Activated T-helper 2 cell treated with anti-CD3 and anti-CD28 coated beads, Interferon-gamma antibody, Interleukin-2, Interleukin-4, amounts not matched to agents 10 μg/mL and 5 μg/mL and 100 μg/mL, durations not matched to agents 14 hours and 24 hours and 36 hours (primary cell): ENCODE measurements at regions not wholly inside any gene's neighbourhood (a gene's known extent, or its start where the extent isn't known, plus 50 kb on each side); places are given as distances from the start of the nearest gene placed in this dataset.

Experiments used
- DNase-seq: peaks from one replicate; pipeline ENCODE4 v3.0.0; 2021; ENCODE audit warnings: low spot score
- H3K27ac Mint-ChIP-seq: one replicate; pipeline ENCODE4 v1.8.0; 2021; ENCODE audit warnings: mixed read lengths
- H3K27me3 Mint-ChIP-seq: one replicate; pipeline ENCODE4 v1.8.0; 2021; ENCODE audit warnings: low read depth, mixed read lengths
- H3K36me3 Mint-ChIP-seq: one replicate; pipeline ENCODE4 v1.8.0; 2021; ENCODE audit warnings: low read depth, mixed read lengths
- H3K4me1 Mint-ChIP-seq: one replicate; pipeline ENCODE4 v1.8.0; 2021; ENCODE audit warnings: low read depth, mixed read lengths
- H3K4me3 Mint-ChIP-seq: one replicate; pipeline ENCODE4 v1.8.0; 2021; ENCODE audit warnings: low read depth, mild to moderate bottlenecking, moderate library complexity, mixed read lengths
- H3K9me3 Mint-ChIP-seq: one replicate; pipeline ENCODE4 v1.8.0; 2021; ENCODE audit warnings: mixed read lengths
- intact Hi-C: fragments of 100-400 bp; cut with micrococcal nuclease; formaldehyde crosslinking; loops from one replicate; pipeline ENCODE4 v1.15.1; 2023

DNA sequence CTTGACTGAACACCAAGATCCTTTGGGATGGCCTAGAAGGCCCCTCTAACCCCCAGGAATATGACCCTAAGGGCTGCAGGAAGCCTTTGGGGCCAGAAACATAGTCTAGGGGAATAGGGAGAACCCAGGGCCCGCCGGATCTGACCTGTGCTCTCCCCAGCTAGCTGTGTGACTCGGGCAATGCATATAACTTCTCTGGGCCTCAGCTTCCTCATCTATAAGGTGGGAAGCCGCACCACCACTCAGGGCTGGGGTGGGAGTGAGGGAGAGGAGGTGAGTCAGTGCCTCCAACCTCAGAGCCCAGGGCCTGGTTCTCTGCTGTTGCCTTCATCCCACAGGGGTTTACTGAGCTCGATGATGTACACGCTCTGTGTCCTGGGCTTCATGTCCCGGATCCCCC lies 434.4 kb downstream of the PTPRU start:
- no peaks in the 10 kb centered on the region for H3K4me1 Mint-ChIP-seq
- H3K9me3 Mint-ChIP-seq, result no peaks in the 10 kb centered on the region
- DNase-seq, result no peak
- no peak overlapping the region for H3K4me3 Mint-ChIP-seq
- H3K36me3 Mint-ChIP-seq, result no peaks in the 10 kb centered on the region
- H3K27me3 Mint-ChIP-seq, result peaks cover 18% of the 10 kb centered on the region
- intact Hi-C loops, result no loop called here
- no peak overlapping the region for H3K27ac Mint-ChIP-seq

DNA sequence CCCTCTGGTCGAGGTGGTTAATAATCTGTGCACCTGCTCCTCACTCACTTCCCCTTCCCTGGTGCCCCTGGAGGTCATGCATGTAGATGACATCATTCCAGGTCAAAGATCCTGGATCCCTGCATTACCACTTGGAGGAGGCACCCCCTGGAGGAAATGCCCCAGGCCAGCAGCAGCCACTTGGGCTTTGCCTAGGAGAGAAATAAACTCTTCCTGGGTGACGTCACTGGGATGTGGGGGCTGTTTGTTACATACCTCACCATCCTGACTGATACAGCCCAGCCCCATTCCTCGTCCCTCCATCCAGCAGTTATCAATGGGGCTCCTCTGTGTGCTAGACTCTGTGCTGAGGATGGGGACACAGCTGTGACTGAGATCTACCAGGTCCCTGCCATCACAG lies 433.6 kb downstream of the PTPRU start:
- H3K27me3 Mint-ChIP-seq, result peaks cover 20% of the 10 kb centered on the region
- DNase-seq, result peak; percentile 1
- no peaks in the 10 kb centered on the region for H3K36me3 Mint-ChIP-seq
- H3K9me3 Mint-ChIP-seq, result no peaks in the 10 kb centered on the region
- no peaks in the 10 kb centered on the region for H3K4me1 Mint-ChIP-seq
- H3K27ac Mint-ChIP-seq, result no peak overlapping the region
- H3K4me3 Mint-ChIP-seq, result no peak overlapping the region
- intact Hi-C loops, result no loop called here

DNA sequence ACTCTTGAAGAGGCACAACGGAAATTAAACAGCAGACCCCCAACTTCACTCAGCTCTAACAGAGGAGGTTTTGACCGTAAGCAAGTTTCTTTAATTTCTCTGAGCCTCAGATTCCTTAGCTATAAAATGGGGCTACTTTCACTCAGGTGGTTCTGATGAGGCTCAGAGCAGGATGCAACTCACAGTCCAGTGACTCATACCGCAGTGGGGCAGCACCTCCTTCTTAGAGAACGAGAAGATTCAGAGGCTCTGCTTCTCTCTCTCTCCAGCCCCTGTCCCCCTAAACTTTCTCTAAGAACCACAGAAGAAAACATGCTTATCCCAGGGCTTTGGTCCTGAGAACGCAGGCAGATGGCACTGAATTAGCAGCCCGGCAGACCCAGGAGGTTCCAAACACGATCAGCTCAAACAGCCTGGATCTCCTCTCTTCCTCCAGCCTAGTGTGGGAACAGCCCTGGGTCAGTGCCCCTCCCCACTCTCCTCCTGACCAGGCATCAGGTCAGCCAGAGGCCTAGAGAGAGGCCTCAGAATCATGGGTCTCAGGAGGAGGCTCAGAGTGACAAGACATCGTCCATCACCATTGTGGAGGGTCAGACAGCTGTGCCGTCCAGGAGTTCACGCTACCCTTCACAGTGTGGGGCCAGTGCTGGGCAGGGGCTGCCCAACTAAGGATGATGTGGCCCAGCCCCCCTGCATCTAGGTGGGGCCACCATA lies 433.0 kb downstream of the PTPRU start:
- Mint-ChIP-seq H3K4me3 (no peak overlapping the region), H3K27me3 (peaks cover 23% of the 10 kb centered on the region), H3K4me1 (no peaks in the 10 kb centered on the region), H3K9me3 (no peaks in the 10 kb centered on the region), H3K27ac (no peak overlapping the region), H3K36me3 (no peaks in the 10 kb centered on the region)
- intact Hi-C loops, result no loop called here
- DNase-seq, result peak; percentile 5

DNA sequence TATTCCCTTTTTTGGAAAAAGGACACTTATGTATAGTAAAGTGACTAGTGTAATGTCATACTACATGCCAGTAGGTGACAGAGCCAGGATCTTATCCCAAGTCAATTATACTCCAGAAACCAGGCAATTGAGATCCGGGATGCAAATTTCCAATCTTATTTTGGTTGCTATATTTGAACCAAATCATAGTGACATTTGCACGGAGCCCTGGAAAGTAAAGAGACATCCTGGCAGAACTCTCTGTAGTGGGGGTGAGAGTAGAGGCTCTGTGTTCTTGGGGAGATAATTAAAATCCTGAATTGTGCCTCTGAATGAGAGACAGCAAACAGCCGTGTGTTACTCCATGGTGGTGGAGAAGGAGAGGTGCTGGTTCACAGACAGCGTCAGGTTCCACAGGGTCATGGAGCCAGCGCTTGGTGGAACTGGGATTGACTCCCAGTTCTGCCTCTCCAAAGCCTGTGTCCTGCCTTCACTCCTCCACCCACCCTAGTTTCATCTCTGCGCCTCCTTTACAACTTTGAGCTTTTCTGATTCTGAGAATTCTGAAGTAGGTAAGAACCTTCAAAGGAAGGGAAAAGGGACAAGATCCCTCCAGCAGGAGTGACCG lies 432.3 kb downstream of the PTPRU start:
- Mint-ChIP-seq H3K4me1 (no peaks in the 10 kb centered on the region), H3K27me3 (peaks cover 23% of the 10 kb centered on the region), H3K4me3 (no peak overlapping the region), H3K27ac (no peak overlapping the region), H3K9me3 (no peaks in the 10 kb centered on the region), H3K36me3 (no peaks in the 10 kb centered on the region)
- intact Hi-C loops, result no loop called here
- DNase-seq, result no peak

DNA sequence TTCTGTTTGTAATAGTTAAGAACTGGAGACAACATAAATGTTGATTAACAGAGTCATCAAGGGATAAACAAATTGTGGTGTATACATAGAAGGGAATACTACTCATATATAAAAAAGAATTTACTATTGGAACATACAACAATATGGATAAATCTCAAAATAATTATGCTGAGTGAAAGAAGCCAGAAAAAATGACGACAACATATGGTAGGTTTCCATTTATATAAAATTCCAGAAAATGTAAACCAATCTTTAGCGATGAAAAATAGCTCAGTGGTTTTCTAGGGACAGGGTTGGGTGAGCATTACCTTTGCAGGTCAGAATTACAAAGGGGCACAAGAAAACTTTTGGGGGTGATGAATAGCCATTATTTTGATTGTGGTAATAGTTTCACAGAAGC lies 431.6 kb downstream of the PTPRU start:
- H3K36me3 Mint-ChIP-seq, result no peaks in the 10 kb centered on the region
- H3K4me1 Mint-ChIP-seq, result no peaks in the 10 kb centered on the region
- peaks cover 23% of the 10 kb centered on the region for H3K27me3 Mint-ChIP-seq
- no peaks in the 10 kb centered on the region for H3K9me3 Mint-ChIP-seq
- DNase-seq, result no peak
- H3K4me3 Mint-ChIP-seq, result no peak overlapping the region
- no peak overlapping the region for H3K27ac Mint-ChIP-seq
- intact Hi-C loops, result no loop called here

DNA sequence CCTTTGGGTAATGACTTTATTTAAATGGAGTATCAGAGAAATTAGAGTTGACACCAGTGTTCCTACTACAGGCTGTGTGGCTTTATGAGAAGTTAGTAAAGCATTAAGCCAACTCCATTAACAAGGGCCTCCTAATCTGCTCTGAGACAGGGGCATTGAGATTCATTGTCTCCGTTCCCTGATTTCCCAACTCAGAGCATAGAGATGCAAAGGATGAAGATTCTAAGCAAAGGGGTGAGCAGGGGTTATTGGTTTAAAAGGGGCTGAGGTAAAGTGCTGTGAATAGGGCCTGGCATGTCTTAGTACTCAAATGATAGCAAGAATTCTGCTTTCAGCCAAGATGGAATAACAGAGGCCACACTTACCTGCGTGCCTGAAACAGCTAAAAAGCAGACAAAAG lies 428.4 kb downstream of the PTPRU start:
- H3K4me1 Mint-ChIP-seq, result no peaks in the 10 kb centered on the region
- H3K27ac Mint-ChIP-seq, result no peak overlapping the region
- H3K36me3 Mint-ChIP-seq, result no peaks in the 10 kb centered on the region
- peaks cover 32% of the 10 kb centered on the region for H3K27me3 Mint-ChIP-seq
- no peak for DNase-seq
- H3K4me3 Mint-ChIP-seq, result no peak overlapping the region
- intact Hi-C loops, result no loop called here
- H3K9me3 Mint-ChIP-seq, result peaks cover 6% of the 10 kb centered on the region

DNA sequence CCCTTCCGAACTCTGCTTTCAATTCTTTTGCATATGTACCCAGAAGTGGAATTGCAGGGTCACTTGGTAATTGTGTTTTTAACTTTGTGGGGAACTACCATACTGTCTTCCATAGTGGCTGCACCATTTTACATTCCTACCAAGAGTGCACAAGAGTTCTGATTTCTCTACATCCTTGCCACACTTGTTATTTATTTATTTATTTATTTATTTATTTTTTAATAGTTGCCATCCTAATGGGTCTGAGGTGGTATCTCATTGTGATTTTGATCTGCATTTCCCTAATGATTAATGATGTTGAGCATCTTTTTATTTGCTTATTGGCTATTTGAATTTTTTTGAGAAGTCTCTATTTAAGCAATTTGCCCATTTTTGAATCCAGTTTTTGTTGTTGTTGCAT lies 422.4 kb downstream of the PTPRU start:
- H3K27ac Mint-ChIP-seq, result no peak overlapping the region
- H3K36me3 Mint-ChIP-seq, result no peaks in the 10 kb centered on the region
- H3K4me3 Mint-ChIP-seq, result no peak overlapping the region
- no peak for DNase-seq
- peaks cover 6% of the 10 kb centered on the region for H3K9me3 Mint-ChIP-seq
- peaks cover 11% of the 10 kb centered on the region for H3K27me3 Mint-ChIP-seq
- intact Hi-C loops, result no loop called here
- no peaks in the 10 kb centered on the region for H3K4me1 Mint-ChIP-seq

DNA sequence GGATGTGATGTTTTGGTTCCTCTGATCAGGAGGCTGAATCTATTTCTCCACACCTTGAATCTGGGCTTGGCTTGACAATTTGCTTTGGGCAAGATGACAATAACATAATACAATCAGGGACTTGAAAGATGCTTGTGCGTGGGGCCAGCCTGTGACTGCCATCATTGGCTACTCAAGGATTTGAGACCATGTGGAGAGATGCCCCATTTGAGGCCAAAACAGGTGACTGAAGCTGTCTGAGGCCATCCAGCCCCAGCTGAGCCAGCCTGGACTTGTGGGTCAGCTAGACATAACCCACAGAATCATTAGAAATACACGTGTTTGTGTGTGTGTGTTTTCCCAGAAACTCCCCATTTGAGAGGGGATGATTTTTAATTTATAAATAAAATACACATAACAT lies 421.5 kb downstream of the PTPRU start:
- H3K9me3 Mint-ChIP-seq, result peaks cover 6% of the 10 kb centered on the region
- no peak overlapping the region for H3K27ac Mint-ChIP-seq

DNA sequence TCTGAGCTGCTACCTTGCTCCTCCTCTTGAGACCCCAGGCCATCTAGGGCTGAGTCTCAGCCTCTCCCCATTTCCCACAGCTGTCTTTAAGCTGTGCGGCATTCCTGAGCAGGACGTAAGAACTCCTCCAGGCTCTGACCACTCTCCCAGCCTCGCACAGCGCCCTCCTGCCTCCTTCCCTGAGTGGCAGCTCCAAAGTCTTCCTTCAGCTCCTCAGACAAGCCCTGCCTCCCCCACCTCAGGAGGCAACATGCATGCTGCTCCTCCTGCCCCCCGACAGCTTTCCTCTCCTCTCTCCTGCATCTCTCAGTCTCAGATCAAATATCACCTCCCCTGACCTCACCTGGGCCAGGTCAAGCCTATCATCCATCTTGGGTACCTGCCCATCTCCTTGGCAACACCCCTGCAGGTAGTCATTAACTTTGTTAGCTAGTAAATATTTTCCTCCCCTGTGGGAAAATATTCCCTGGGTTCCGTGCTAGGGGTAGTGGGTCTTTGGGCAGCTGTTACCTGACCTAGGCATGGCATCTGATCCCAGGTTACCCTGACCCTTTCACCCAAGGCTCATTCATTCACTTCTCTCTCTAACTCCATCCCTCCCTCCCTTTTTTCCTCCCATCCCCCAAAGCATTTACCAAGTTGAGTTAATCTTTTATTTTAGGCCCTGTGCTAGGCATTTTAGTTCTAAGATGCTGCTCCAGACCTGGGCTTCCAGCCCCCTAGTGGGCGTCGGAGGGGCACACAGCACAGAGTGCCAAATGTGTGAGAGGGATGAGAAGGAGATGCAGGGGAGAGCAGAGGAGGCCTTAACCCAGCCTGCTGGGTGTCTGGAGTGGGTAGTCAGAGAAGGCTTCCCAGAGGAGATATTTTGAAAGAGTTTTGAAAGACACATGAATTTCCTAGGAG lies 419.9 kb downstream of the PTPRU start:
- no peak for DNase-seq
- H3K4me1 Mint-ChIP-seq, result no peaks in the 10 kb centered on the region
- H3K27me3 Mint-ChIP-seq, result peaks cover 4% of the 10 kb centered on the region
- no peaks in the 10 kb centered on the region for H3K9me3 Mint-ChIP-seq
- H3K4me3 Mint-ChIP-seq, result no peak overlapping the region
- intact Hi-C loops, result no loop called here
- H3K36me3 Mint-ChIP-seq, result no peaks in the 10 kb centered on the region
- no peak overlapping the region for H3K27ac Mint-ChIP-seq

More for the DNA sequence above, 421.5 kb downstream of the PTPRU start:
- Mint-ChIP-seq H3K4me3 (no peak overlapping the region), H3K27me3 (peaks cover 11% of the 10 kb centered on the region), H3K4me1 (no peaks in the 10 kb centered on the region), H3K36me3 (no peaks in the 10 kb centered on the region)
- DNase-seq, result no peak
- intact Hi-C loops, result no loop called here

DNA sequence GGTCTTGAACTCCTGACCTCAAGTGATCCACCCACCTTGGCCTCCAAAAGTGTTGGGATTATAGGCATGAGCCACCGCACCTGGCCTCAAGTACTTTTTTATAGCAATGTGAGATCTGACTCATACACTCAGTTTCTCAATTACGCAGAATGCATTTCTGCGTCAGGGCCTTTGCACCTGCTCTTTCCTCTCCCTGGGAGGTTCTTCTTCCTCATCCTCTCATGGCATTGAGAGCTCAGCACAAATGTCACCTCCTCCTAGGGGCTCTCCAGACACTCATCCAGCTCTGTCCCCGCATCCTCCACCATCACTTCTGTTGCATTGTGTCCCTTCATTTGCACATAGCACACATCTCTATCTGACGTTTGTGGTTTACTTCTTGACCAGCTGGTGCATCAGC lies 418.8 kb downstream of the PTPRU start:
- H3K27ac Mint-ChIP-seq, result no peak overlapping the region
- H3K4me1 Mint-ChIP-seq, result no peaks in the 10 kb centered on the region
- DNase-seq, result no peak
- intact Hi-C loops, result no loop called here
- H3K9me3 Mint-ChIP-seq, result no peaks in the 10 kb centered on the region
- H3K36me3 Mint-ChIP-seq, result no peaks in the 10 kb centered on the region
- H3K27me3 Mint-ChIP-seq, result peaks cover 1% of the 10 kb centered on the region
- H3K4me3 Mint-ChIP-seq, result no peak overlapping the region

DNA sequence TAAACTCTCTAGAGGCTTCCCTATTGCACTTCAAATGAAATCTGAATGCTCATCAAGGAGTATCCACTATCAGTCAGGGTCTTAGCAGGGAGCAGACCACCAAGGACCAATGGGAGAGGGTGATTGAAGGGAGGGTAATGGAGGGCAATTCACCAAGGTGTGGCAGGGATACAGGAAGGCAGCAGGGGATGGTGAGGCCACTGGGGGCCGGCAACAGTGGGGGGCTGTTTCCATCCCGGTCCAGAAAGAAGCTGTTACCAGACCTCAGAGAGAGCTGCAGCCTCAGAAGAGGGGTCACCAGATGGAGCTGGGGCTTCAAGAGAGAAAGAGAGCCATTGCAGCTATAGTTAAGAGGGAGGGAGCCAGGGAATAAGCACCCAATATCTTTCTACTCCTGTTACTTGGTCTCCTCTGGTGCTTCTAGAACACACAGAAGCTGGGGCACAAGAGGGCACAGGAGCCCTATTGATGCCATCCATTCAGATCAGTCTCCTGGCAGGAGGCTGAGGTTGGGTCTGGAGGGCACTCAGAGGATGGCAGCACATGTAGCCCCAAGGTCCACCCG lies 417.6 kb downstream of the PTPRU start:
- intact Hi-C loops, result no loop called here
- H3K4me1 Mint-ChIP-seq, result no peaks in the 10 kb centered on the region
- peak; percentile 2 for DNase-seq
- H3K36me3 Mint-ChIP-seq, result no peaks in the 10 kb centered on the region
- peaks cover 1% of the 10 kb centered on the region for H3K27me3 Mint-ChIP-seq
- no peak overlapping the region for H3K27ac Mint-ChIP-seq
- no peaks in the 10 kb centered on the region for H3K9me3 Mint-ChIP-seq
- no peak overlapping the region for H3K4me3 Mint-ChIP-seq

DNA sequence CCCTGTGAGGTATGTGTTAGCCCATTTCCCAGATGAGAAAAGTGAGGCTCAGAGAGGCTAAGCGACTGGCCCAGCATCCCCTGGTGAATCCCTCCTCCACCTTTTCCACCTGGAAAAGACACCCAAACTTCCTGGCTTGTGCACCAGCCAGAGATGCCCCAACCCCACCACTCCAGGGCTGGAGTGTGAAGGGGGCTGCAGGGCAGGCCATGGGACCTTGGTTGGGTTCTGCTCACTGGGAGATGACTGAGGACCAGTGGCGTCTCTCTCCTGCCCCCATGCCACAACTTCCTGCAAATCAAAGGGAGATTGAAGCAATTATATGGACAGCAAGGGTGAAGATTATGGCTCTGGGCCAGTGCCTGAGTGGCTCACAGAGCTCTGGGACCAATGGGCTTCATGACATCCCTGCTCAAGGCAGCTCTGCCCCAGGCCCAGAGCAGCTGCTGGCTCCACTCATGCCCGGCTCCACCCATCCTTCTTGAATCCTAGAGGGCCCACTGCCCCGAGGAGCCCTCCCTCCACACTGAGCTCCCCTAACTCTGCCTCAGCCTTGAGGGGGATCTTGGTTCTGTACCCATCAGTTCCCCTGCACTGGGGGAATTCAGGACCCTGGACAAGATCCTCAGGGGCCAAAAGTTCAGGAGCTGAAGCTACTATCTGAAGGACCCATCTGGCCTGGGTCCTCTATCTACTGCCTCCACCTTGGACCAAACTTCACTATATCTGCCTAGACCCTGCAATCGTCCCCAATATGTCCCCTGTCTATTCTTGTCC lies 416.9 kb downstream of the PTPRU start:
- intact Hi-C loops, result no loop called here
- H3K9me3 Mint-ChIP-seq, result no peaks in the 10 kb centered on the region
- H3K4me3 Mint-ChIP-seq, result no peak overlapping the region
- DNase-seq, result no peak
- H3K27ac Mint-ChIP-seq, result no peak overlapping the region
- H3K36me3 Mint-ChIP-seq, result no peaks in the 10 kb centered on the region
- no peaks in the 10 kb centered on the region for H3K27me3 Mint-ChIP-seq
- H3K4me1 Mint-ChIP-seq, result no peaks in the 10 kb centered on the region
